HEK293 (cell line): ENCODE measurements at regions not wholly inside any gene's neighbourhood (a gene's known extent, or its start where the extent isn't known, plus 50 kb on each side); places are given as distances from the start of the nearest gene placed in this dataset.

Experiments
- BCL11A ChIP-seq: fragments of 450-650 bp; formaldehyde crosslinking; IDR thresholded peaks from 2 replicates; pipeline ENCODE4 v1.5.1; 2016; ENCODE audit warnings: low read depth, missing biosample characterization, missing genetic modification characterization
- EGR2 ChIP-seq: fragments of 450-650 bp; formaldehyde crosslinking; IDR thresholded peaks from 2 replicates; pipeline ENCODE4 v1.5.1; 2016; ENCODE audit warnings: low read depth, missing biosample characterization, missing genetic modification characterization
- FEZF1 ChIP-seq: fragments of 450-650 bp; formaldehyde crosslinking; IDR thresholded peaks from 2 replicates; pipeline ENCODE4 v1.5.1; 2016; ENCODE audit warnings: missing biosample characterization, missing genetic modification characterization
- GLIS1 ChIP-seq: fragments of 450-650 bp; formaldehyde crosslinking; IDR thresholded peaks from 2 replicates; pipeline ENCODE4 v1.5.1; 2016; ENCODE audit warnings: missing biosample characterization, missing genetic modification characterization
- GLIS2 ChIP-seq: fragments of 450-650 bp; formaldehyde crosslinking; IDR thresholded peaks from 2 replicates; pipeline ENCODE4 v1.5.1; 2016; ENCODE audit warnings: missing biosample characterization, missing genetic modification characterization
- IKZF3 ChIP-seq: fragments of 450-650 bp; IDR thresholded peaks from 2 replicates; pipeline ENCODE4 v1.5.0; 2018; ENCODE audit warnings: missing biosample characterization, mild to moderate bottlenecking, missing genetic modification characterization, moderate library complexity
- KLF1 ChIP-seq: fragments of 450-650 bp; formaldehyde crosslinking; IDR thresholded peaks from 2 replicates; pipeline ENCODE4 v1.5.1; 2016; ENCODE audit warnings: missing biosample characterization, missing genetic modification characterization
- PBX3 ChIP-seq: sonication (generic); formaldehyde crosslinking; IDR thresholded peaks from 2 replicates; pipeline ENCODE4 v1.8.1; 2022; ENCODE audit warnings: mild to moderate bottlenecking, moderate library complexity, missing genetic modification reagents
- PRDM4 ChIP-seq: fragments of 450-650 bp; formaldehyde crosslinking; IDR thresholded peaks from 2 replicates; pipeline ENCODE4 v1.5.1; 2017; ENCODE audit warnings: missing biosample characterization, missing genetic modification characterization
- SALL2 ChIP-seq: fragments of 450-650 bp; formaldehyde crosslinking; IDR thresholded peaks from 2 replicates; pipeline ENCODE4 v1.5.0; 2017; ENCODE audit warnings: missing biosample characterization, mild to moderate bottlenecking, missing genetic modification characterization, borderline replicate concordance
- SCRT2 ChIP-seq: fragments of 450-650 bp; formaldehyde crosslinking; IDR thresholded peaks from 2 replicates; pipeline ENCODE4 v1.5.1; 2016; ENCODE audit warnings: missing biosample characterization, missing genetic modification characterization
- SP7 ChIP-seq: fragments of 450-650 bp; formaldehyde crosslinking; IDR thresholded peaks from 2 replicates; pipeline ENCODE4 v1.5.1; 2016; ENCODE audit warnings: missing biosample characterization, missing genetic modification characterization
- ZBTB17 ChIP-seq: fragments of 450-650 bp; formaldehyde crosslinking; IDR thresholded peaks from 2 replicates; pipeline ENCODE4 v1.5.1; 2016; ENCODE audit warnings: missing biosample characterization, missing genetic modification characterization
- ZBTB21 ChIP-seq: fragments of 450-650 bp; formaldehyde crosslinking; IDR thresholded peaks from 2 replicates; pipeline ENCODE4 v1.5.1; 2017; ENCODE audit warnings: missing biosample characterization, missing genetic modification characterization
- ZFP69B ChIP-seq: fragments of 450-650 bp; formaldehyde crosslinking; IDR thresholded peaks from 2 replicates; pipeline ENCODE4 v1.5.1; 2016; ENCODE audit warnings: missing biosample characterization, missing genetic modification characterization
- ZNF10 ChIP-seq: fragments of 450-650 bp; formaldehyde crosslinking; IDR thresholded peaks from 2 replicates; pipeline ENCODE4 v1.5.1; 2017; ENCODE audit warnings: missing biosample characterization, missing genetic modification characterization
- ZNF2 ChIP-seq: fragments of 450-650 bp; formaldehyde crosslinking; IDR thresholded peaks from 2 replicates; pipeline ENCODE4 v1.5.1; 2016; ENCODE audit warnings: missing biosample characterization, missing genetic modification characterization
- ZNF248 ChIP-seq: fragments of 450-650 bp; formaldehyde crosslinking; IDR thresholded peaks from 2 replicates; pipeline ENCODE4 v1.5.1; 2017; ENCODE audit warnings: missing biosample characterization, missing genetic modification characterization
- ZNF266 ChIP-seq: fragments of 450-650 bp; formaldehyde crosslinking; IDR thresholded peaks from 2 replicates; pipeline ENCODE4 v1.5.1; 2016; ENCODE audit warnings: missing biosample characterization, missing genetic modification characterization, low read depth
- ZNF280D ChIP-seq: fragments of 450-650 bp; formaldehyde crosslinking; IDR thresholded peaks from 2 replicates; pipeline ENCODE4 v1.5.1; 2016; ENCODE audit warnings: missing biosample characterization, missing genetic modification characterization
- ZNF366 ChIP-seq: fragments of 450-650 bp; formaldehyde crosslinking; conservative IDR thresholded peaks from 2 replicates; pipeline ENCODE4 v1.5.1; 2016; ENCODE audit warnings: missing biosample characterization, missing genetic modification characterization
- ZNF423 ChIP-seq: fragments of 450-650 bp; formaldehyde crosslinking; IDR thresholded peaks from 2 replicates; pipeline ENCODE4 v1.5.1; 2016; ENCODE audit warnings: missing biosample characterization, missing genetic modification characterization
- ZNF473 ChIP-seq: fragments of 450-650 bp; formaldehyde crosslinking; IDR thresholded peaks from 2 replicates; pipeline ENCODE4 v1.5.1; 2017; ENCODE audit warnings: missing biosample characterization, missing genetic modification characterization
- ZNF48 ChIP-seq: fragments of 450-650 bp; formaldehyde crosslinking; IDR thresholded peaks from 2 replicates; pipeline ENCODE4 v1.5.1; 2016; ENCODE audit warnings: missing biosample characterization, missing genetic modification characterization
- ZNF488 ChIP-seq: fragments of 450-650 bp; formaldehyde crosslinking; IDR thresholded peaks from 2 replicates; pipeline ENCODE4 v1.5.1; 2016; ENCODE audit warnings: missing biosample characterization, missing genetic modification characterization
- ZNF501 ChIP-seq: fragments of 450-650 bp; formaldehyde crosslinking; IDR thresholded peaks from 2 replicates; pipeline ENCODE4 v1.5.1; 2016; ENCODE audit warnings: missing biosample characterization, missing genetic modification characterization
- ZNF561 ChIP-seq: fragments of 450-650 bp; IDR thresholded peaks from 2 replicates; pipeline ENCODE4 v1.5.1; 2018; ENCODE audit warnings: missing biosample characterization, missing genetic modification characterization, borderline replicate concordance
- ZNF580 ChIP-seq: fragments of 450-650 bp; formaldehyde crosslinking; IDR thresholded peaks from 2 replicates; pipeline ENCODE4 v1.5.1; 2016; ENCODE audit warnings: missing biosample characterization, missing genetic modification characterization
- ZNF624 ChIP-seq: fragments of 450-650 bp; formaldehyde crosslinking; IDR thresholded peaks from 2 replicates; pipeline ENCODE4 v1.5.1; 2017; ENCODE audit warnings: missing biosample characterization, missing genetic modification characterization
- ZNF660 ChIP-seq: fragments of 450-650 bp; IDR thresholded peaks from 2 replicates; pipeline ENCODE4 v1.5.1; 2018; ENCODE audit warnings: missing biosample characterization, mild to moderate bottlenecking, missing genetic modification characterization
- ZNF692 ChIP-seq: fragments of 450-650 bp; formaldehyde crosslinking; IDR thresholded peaks from 2 replicates; pipeline ENCODE4 v1.5.1; 2016; ENCODE audit warnings: missing biosample characterization, missing genetic modification characterization
- ZNF707 ChIP-seq: fragments of 450-650 bp; formaldehyde crosslinking; IDR thresholded peaks from 2 replicates; pipeline ENCODE4 v1.5.1; 2016; ENCODE audit warnings: missing biosample characterization, missing genetic modification characterization
- ZNF776 ChIP-seq: fragments of 450-650 bp; formaldehyde crosslinking; IDR thresholded peaks from 2 replicates; pipeline ENCODE4 v1.5.0; 2017; ENCODE audit warnings: missing biosample characterization, missing genetic modification characterization, borderline replicate concordance
- ZNF777 ChIP-seq: fragments of 450-650 bp; formaldehyde crosslinking; IDR thresholded peaks from 2 replicates; pipeline ENCODE4 v1.5.1; 2017; ENCODE audit warnings: missing biosample characterization, missing genetic modification characterization, borderline replicate concordance
- ZNF792 ChIP-seq: fragments of 450-650 bp; formaldehyde crosslinking; IDR thresholded peaks from 2 replicates; pipeline ENCODE4 v1.5.1; 2016; ENCODE audit warnings: missing biosample characterization, missing genetic modification characterization

- TF ChIP-seq ZNF792 (tag by site-specific recombination): no peak
- TF ChIP-seq ZNF580 (tag by site-specific recombination): no peak
- TF ChIP-seq SALL2 (tag by site-specific recombination): no peak
- TF ChIP-seq BCL11A (tag by site-specific recombination): no peak
- TF ChIP-seq ZNF2 (tag by site-specific recombination): no peak
- no peak for TF ChIP-seq ZNF248 (tag by site-specific recombination)
- TF ChIP-seq ZNF561: no peak
- TF ChIP-seq GLIS1 (tag by site-specific recombination): peak; percentile 88
- TF ChIP-seq ZNF660: no peak
- no peak for TF ChIP-seq ZNF776 (tag by site-specific recombination)
- peak; percentile 62 for TF ChIP-seq SP7 (tag by site-specific recombination)
- TF ChIP-seq FEZF1 (tag by site-specific recombination): no peak
- TF ChIP-seq ZBTB17: no peak; the same call in 1 of the 2 replicates
- no peak for TF ChIP-seq ZNF473
- TF ChIP-seq ZNF488 (tag by site-specific recombination): no peak
- TF ChIP-seq IKZF3 (tag by site-specific recombination): no peak
- TF ChIP-seq ZNF266: no peak
- TF ChIP-seq SCRT2: no peak
- TF ChIP-seq ZNF280D (tag by site-specific recombination): no peak
- no peak for TF ChIP-seq ZNF10
- TF ChIP-seq ZNF707 (tag by site-specific recombination): no peak
- TF ChIP-seq PRDM4 (tag by site-specific recombination): no peak
- TF ChIP-seq KLF1 (tag by site-specific recombination): peak; percentile 37; the same call in 1 of the 2 replicates
- TF ChIP-seq PBX3 (CRISPR knock-in tag): no peak
- TF ChIP-seq ZFP69B (tag by site-specific recombination): peak; percentile 96
- TF ChIP-seq ZNF366 (tag by site-specific recombination): no peak
- TF ChIP-seq ZBTB21: no peak
- TF ChIP-seq ZNF48 (tag by site-specific recombination): no peak
- peak; percentile 94 for TF ChIP-seq ZNF692 (tag by site-specific recombination)
- TF ChIP-seq GLIS2 (tag by site-specific recombination): peak; percentile 19; the same call in 1 of the 2 replicates
- no peak for TF ChIP-seq ZNF501 (tag by site-specific recombination)
- TF ChIP-seq EGR2: peak; percentile 82
- no peak for TF ChIP-seq ZNF423 (tag by site-specific recombination)
- TF ChIP-seq ZNF624: no peak
- no peak for TF ChIP-seq ZNF777
Measured at GRCh38 chr19:33904681-33905080, 108.0 kb downstream of the KCTD15 start (continued).
